PC-9 (cell line): ENCODE measurements at regions not wholly inside any gene's neighbourhood (a gene's known extent, or its start where the extent isn't known, plus 50 kb on each side); places are given as distances from the start of the nearest gene placed in this dataset.

Experiments
- EZH2 ChIP-seq: fragments of 200-600 bp; sonication (generic); IDR thresholded peaks from 2 replicates; pipeline ENCODE4 v1.8.0; 2017; ENCODE audit warnings: antibody characterized with exemption, low read depth
- TF ChIP-seq, protein P1 (sequence below): fragments of 200-600 bp; sonication (generic); conservative IDR thresholded peaks from 2 replicates; pipeline ENCODE4 v1.6.1; 2017; ENCODE audit warnings: mixed run types, antibody characterized with exemption, mild to moderate bottlenecking, moderate library complexity

GRCh38 chr6:74892091-74892490 is 313.8 kb downstream of the COL12A1 start:
- TF ChIP-seq, protein P1, sequence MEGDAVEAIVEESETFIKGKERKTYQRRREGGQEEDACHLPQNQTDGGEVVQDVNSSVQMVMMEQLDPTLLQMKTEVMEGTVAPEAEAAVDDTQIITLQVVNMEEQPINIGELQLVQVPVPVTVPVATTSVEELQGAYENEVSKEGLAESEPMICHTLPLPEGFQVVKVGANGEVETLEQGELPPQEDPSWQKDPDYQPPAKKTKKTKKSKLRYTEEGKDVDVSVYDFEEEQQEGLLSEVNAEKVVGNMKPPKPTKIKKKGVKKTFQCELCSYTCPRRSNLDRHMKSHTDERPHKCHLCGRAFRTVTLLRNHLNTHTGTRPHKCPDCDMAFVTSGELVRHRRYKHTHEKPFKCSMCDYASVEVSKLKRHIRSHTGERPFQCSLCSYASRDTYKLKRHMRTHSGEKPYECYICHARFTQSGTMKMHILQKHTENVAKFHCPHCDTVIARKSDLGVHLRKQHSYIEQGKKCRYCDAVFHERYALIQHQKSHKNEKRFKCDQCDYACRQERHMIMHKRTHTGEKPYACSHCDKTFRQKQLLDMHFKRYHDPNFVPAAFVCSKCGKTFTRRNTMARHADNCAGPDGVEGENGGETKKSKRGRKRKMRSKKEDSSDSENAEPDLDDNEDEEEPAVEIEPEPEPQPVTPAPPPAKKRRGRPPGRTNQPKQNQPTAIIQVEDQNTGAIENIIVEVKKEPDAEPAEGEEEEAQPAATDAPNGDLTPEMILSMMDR = no peak
- TF ChIP-seq EZH2 = no peak
